HK-2 (cell line): ENCODE measurements at regions not wholly inside any gene's neighbourhood (a gene's known extent, or its start where the extent isn't known, plus 50 kb on each side); places are given as distances from the start of the nearest gene placed in this dataset.
"Not testable (repeated sequence)": the region's sequence is repeated elsewhere in the genome, so short reads cannot be mapped to it uniquely, and the experiment has no call there.

Experiments used
- DNase-seq: peaks from one replicate; pipeline ENCODE4 v3.0.0-alpha.2; 2018; ENCODE audit not compliant: unreplicated experiment

DNA sequence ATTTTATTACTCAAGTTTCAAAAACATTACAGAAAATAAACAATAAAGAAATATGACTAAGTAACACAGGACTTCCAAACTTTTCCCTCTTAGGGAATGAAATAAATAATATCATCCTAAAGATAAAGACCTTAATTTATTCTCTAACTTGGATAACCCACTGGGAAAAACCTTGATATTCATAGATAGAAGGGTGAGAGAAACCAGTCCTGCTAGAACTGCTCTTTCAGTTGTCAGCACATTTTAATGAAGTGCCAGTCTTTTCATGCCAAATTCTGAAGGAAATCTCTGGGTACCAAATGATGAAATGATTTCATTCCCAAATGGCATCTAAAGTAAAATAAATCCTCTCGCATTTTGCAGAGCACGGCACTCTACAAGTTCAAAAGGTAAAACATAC lies 114.5 kb upstream of the SMIM30 start:
- no peak for DNase-seq

DNA sequence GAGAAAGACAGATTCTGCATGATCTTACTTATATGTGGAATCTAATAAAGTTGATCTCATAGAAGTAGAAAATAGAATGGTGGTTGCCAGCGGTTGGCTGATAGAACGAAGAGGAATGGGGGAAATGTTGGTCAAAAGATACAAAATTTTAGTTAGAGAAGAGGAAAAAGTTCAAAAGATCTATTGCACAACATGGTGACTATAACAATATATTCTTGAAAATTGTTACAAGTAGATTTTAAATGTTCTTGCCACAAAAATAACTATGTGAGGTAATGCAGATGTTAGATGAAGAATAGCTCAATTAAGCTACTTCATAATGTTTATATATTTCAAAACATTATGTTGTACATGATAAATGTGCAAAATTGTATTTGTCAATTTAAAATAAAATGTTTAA lies 112.3 kb upstream of the SMIM30 start:
- no peak for DNase-seq

DNA sequence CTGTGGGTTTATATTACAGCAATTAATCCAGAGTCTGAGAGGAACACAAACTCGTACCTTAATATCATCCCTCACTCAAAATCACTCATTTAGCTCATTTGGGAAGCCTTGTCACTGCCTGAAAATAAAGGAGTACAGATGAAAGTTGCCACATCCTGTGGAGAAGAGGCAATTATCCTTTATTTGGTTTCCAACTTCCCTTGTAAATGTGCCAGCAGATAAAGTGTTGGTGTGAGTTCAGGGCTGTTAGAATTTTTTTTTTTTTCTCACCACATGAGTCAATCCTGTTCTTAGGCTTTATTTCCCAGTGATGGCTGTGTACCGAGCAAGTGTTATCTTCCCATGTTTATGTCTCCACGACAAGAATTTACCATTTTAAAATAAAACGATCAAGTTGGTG lies 99.0 kb upstream of the SMIM30 start:
- no peak for DNase-seq

DNA sequence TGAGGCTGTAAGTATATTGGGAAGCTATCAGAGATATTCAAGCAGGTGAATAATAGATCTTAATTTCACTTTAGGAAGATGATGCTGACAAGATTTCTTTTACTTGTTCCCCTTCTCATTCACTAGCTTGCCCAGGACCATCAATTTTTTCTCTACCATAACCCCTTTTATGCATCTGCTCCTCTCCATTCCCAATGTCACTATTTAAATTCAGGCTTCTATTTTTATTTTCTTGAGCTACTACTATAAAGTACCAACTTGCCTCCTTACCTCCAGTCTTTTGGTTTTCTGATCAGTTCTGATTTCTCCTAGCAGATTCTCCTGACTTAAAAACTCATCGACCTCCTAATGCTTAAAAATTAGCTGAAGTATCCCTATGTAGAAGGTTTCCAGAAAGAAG lies 97.7 kb upstream of the SMIM30 start:
- DNase-seq = no peak

DNA sequence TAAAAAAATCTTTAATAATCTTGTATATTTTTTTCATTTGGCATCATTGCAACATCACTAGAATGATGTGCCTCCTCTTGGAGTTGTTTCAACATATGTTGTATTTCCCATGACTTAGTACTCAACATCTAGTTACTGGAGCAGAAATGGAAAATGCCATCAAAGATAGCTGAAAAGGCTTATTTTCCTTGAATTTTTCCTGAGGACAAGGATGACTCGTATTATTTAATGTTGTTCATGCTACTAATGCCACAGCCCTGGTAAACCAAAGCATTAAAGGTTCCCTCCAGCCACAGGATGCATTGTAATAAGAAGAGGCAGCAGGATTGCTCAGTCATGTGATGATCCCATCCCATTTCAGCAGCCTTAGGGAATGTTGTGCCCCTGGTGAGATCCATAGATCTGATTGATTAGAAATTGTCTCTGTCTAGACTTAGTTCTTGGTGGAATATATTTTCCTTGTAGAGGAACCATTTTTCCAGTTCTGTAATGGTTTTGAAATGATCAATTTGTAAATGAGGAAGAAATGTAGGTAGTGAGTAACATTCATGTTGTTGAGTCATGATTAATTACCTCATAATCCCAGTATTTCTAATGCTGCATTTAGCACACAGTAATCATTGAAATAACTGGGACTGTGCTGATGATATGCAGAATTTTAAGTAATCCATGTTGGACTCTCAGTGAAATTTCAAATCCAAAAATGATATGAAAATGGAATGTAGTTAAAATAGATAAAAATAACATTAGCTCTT lies 91.3 kb upstream of the SMIM30 start:
- DNase-seq = no peak

DNA sequence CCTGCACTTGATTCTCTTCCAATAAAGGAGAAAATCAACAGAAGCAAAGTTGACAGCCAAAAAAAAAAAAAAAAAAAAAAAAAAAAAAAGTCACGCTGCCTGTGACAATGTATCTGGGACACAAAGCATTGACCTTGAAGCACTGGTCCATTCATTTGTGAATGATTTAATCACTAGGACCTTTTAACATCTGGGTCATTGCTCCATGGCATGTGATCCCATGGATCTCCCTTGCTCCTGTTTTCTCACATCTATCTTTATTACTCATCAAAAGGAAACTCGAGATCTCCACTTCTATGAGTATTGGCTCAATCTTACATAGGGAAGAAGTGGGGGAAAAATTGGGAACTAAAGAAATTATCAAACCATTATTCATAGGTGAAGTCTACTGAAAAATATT lies 89.6 kb upstream of the SMIM30 start:
- no peak for DNase-seq

DNA sequence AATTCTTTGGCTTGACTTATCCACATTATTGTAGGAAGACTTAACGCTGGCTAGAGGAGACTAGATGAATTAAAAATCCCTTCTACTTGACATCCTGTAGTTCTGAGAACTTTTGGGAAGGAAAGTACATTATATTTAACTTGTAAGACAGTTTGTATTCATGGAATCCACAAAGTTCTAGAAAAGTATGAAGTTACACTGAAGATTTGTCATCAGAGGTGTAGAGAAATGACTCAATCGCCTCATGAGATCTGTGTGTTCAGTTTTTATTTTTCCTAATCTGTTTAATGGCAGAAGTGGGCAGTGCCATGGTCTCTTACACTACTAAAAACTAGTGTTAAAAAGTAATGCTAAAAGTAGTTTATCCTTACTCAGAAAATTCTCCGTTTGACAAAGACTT lies 89.1 kb upstream of the SMIM30 start:
- no peak for DNase-seq

DNA sequence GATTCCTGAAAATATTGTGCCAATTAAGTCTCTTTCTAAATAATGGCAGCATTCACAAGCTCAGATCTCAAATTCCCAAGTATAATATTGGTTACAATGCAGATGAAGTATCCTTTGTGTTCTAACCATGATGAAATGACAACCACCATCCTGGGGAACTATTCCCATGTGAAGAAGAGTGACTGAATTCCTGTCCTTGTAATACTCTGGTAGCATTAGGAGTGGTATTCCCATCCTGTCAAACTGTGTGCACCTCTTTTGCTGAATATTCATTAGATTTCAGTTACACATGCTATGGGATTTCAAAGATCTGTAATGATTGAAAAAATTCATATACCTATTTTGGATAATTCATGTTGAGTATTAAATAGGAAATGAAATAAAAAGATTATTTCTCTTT lies 86.1 kb upstream of the SMIM30 start:
- DNase-seq = no peak

DNA sequence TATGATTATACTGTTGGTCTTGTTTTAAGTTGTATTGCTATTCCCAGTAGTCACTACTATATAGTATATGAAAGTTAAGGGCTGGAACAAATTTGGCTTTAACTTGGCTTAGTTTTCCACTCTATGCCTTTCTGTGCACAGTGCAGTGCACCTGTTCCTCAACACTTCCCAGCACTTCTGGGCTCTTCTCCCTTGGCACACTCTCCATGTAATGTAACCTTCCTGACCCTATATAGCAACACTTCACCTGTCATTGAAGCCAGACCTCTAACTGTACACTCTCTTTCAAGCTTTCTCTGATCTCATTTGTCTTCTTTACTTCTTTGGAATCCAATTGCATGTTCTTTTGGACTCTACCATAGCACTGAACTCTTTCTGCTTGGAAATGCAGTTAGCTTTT lies 83.9 kb upstream of the SMIM30 start:
- no peak for DNase-seq

DNA sequence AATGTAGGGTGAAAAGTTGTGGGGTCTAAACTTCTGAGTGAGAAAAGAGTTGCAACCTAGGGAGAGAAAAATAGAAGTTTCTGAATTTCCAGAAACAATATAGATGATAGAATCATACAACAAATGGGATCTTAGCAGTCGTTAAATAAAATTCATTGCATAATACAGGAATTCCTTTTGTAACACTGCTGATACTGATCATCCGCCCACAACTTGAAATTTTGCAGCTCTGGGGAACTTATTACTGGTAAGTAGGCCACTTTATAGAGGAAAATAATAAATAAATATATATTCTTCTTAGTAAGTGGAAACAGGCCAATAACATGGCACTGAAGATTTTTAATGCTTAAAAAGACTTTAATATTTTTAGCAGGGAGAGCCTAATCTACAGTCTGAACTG lies 81.9 kb upstream of the SMIM30 start:
- no peak for DNase-seq

DNA sequence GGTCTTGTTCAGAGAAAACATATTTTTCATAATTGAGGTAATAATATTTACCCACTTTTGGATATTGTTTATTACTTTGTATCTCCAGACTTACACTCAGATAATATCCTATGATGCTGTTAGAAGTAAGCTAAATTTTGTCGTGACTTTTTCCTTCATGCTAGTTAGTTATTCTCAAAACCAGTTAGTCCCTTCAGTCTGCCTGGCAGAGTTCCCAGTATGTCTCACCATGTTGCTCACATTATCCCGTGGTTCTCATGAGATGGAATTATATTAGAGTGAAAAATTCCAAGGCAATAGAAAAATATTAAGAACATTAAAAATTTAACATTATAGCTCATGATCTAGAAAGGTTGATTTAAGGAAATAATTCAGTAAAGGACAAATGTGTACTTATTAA lies 81.5 kb upstream of the SMIM30 start:
- no peak for DNase-seq

DNA sequence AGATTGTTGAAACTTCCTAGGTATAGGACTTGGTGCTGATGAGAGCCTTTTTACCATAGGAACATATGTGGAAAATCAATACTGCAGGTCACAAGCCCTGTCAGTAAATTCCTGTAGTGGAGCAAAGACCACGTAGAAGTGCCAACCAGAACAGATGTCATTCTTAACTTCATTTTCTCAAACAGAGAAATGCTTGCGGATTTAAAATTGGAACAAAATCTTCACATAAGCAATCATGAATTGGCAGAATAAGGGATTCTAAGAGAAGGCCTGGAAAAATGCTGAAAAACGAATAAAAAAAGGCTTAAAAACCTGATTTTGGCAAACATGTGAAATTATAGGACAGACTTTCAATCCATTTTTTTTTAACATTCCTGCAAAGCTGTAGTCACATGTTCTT lies 80.8 kb upstream of the SMIM30 start:
- no peak for DNase-seq

DNA sequence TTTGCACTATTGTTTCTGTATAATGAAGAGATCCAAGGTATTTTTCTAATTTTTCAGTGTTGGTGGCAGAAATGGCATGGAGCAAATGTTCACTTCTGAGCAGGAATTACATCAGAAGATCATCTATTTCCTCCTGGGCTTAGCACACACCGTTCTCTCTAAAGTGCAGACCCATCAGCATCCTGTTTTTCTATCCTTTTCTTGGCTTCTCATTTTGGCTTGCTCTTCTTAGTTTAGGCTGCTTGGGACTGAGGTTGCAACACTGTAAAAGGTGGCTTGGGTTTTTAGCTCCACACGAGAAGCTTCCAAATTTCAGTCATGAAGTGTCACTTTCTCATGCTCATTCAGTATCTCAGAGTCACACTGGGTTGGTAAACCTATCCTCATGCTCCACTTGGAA lies 79.9 kb upstream of the SMIM30 start:
- no peak for DNase-seq

DNA sequence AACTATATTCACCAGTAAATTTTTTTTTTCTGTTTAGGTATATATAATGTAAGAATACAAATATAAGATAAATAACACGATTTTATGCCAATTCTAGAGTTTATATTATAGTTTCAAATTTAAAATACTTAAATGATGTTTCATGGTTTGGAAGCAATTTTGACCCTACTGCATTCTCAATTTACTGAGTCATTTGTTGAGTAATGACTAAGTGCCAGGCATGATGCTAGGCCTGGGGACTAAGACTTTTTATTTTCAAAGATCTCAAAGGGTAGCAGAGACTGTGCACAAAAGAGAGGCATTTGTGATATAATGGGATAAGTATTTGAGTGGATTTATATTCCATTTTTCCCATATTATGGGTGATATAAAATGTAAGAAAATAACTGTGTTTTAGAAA lies 78.9 kb upstream of the SMIM30 start:
- no peak for DNase-seq

DNA sequence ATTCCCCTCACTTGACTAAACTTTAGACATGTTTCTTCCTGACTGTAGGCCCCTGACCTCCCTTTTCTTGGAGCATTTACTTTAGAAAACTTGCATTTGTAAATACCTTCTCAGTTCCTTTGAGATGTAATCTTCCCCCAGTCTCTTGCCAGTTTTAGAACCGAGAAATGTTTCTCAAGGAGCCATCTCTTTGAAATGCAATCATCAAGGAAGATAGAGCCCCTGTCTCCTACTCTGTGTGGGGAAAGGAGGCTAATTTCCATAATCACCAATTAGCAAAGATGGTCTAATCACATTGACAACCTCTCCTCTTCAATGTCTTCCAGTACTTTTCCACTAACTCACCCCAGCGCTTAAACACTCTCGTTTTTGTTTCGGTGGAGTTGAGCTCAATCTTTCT lies 70.0 kb upstream of the SMIM30 start:
- no peak for DNase-seq

DNA sequence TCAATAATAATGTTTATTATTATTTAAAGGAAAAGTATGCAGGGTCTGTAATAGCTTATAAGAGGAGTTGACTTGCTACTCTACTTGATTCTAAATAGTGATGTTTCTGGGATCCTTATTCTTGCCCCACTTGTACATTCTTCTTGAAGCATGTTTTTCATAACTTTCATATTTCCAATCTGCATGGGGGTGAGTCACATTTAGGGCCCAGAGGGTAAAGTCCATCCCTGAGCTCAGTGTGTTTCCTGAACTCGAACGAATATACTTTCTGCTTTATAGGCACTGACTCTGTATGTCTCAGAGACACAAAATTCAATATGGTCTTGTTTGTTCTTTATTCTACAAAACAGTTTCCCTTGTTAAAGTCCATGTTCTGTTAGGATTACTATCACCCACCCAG lies 61.0 kb upstream of the SMIM30 start:
- DNase-seq = no peak

DNA sequence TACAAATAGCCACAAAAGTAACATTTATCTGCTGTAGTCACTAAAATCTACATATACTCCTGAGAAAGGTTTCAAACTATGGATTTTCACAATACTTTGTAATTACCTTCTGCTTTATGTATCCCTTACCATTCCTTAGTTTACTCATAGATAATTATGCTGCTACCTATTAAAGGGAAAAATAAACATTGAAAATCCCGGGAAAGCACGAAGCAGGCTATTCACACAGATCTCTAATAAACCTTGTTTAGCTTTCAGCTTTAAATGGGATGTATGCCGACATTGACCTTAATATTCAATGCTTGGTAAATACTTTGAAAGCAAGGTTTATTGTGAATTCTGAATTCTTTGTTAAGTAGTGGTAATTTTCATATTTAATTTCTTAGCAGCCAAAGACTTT lies 58.5 kb upstream of the SMIM30 start:
- DNase-seq = no peak

DNA sequence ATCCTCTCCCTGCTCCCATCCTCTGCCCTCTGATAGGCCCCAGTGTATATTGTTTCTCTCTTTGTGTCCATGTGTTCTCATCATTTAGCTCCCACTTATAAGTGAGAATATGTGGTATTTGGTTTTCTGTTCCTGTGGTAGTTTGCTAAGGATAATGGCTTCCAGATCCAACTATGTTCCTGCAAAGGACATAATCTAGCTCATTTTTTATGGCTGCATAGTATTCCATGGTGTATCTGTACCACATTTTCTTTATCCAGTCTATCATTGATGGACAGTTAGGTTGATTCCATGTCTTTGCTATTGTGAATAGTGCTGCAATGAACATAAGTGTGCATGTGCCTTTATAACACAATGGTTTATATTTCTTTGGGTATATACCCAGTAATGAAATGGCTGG lies 57.8 kb upstream of the SMIM30 start:
- DNase-seq = not testable (repeated sequence)

DNA sequence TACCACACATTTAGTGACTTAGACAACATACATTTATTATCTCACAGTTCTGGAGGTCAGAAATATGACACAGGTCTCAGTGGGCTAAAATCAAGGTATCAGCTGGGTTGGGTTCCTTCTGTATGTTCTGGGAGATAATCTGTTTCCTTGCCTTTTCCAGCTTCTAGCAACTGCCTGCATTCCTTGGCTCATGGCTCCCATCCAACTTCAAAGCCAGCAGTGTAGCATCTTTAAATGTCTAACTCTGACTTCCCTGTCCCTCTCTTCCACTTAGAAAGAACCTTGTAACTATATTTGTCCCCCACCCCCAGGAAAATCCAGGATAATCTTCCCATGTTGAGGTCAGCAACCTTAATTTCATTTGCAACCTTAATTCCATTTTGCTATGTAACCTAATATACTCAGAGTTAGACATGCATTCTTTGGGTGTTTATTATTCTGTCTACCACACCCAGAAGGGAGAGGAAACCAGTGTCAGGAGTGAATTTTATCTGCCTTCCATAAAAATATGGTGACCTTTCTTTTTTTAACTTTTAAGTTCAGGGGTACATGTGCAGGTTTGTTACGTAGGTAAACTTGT lies 57.3 kb upstream of the SMIM30 start:
- no peak for DNase-seq

DNA sequence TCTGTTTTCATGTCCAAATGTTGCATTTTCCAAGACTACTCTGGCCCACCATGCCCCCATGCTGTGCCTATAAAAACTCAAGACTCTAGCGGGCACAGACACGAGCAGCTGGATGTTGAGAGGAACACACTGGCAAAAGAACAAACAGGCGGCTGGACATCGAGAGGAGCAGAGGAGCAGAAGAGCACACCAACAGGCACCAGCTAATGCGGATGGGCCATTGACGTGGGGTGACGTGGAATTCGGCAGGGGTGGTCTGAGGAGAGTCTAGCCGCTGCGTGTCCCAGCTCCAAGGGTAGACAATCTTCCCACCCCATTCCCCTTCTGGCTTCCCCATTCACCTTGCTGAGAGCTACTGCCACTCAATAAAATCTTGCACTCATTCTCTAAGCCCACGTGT lies 54.4 kb upstream of the SMIM30 start:
- no peak for DNase-seq

DNA sequence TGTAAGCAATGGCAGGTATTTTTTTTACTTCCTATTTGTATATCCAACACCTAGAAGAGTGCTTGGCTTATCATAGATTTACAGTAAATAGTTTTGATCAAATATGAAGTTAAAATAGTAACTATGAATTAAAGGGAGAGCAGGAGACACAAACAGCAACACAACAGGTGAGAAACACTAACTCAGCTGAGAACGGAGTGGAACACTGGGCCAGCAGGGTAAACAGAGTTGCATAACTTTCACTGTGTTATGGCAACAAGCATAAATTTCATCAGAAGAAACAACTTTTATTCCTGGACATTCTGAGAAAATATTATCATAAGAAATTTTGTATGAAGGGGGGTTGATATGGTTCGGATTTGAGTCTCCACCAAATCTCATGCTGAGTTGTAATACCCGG lies 52.2 kb upstream of the SMIM30 start:
- no peak for DNase-seq
